IMR-90 (cell line): ENCODE measurements at regions not wholly inside any gene's neighbourhood (a gene's known extent, or its start where the extent isn't known, plus 50 kb on each side); places are given as distances from the start of the nearest gene placed in this dataset.

ENCODE experiments used
- ATAC-seq: fragments of 200-7000 bp; cut with Tn5 transposase; 2 replicates; pipeline ENCODE4 v1.9.1; 2020; ENCODE audit warnings: low read depth, mild to moderate bottlenecking, moderate library complexity
- BruUV-seq: library from RNA; stranded (reverse); fragments of 400-500 nt; replicated peaks from 2 replicates; lab custom pipeline; 2021; lab: Mats Ljungman, UMichigan
- CTCF ChIA-PET: fragments of 300-600 bp; formaldehyde crosslinking; extraction: SDS; loops from one replicate; lab custom pipeline; 2021; ENCODE audit warnings: antibody characterized with exemption; lab: Yijun Ruan, JAX
- POLR2A ChIA-PET: fragments of 300-600 bp; sonication (Branson Sonifier 250); formaldehyde crosslinking; loops from one replicate; lab custom pipeline; 2022; ENCODE audit warnings: antibody characterized with exemption; ENCODE audit not compliant: unreplicated experiment; lab: Charles Lee
- DNase-seq: peaks from one replicate; pipeline ENCODE4 v3.0.0; 2013
- H2AFZ ChIP-seq: replicated peaks from 2 replicates; pipeline ENCODE3; 2013; ENCODE audit warnings: low read length, mild to moderate bottlenecking; ENCODE audit not compliant: poor library complexity
- H2AK5ac ChIP-seq: 2 replicates; pipeline ENCODE4 v1.6.1; 2013; ENCODE audit warnings: low read depth, low read length, inconsistent platforms
- H2AK9ac ChIP-seq: replicated peaks from 2 replicates; pipeline ENCODE3; 2013; ENCODE audit warnings: mild to moderate bottlenecking, low read depth, low read length, moderate library complexity; ENCODE audit not compliant: poor library complexity
- H2BK120ac ChIP-seq: 2 replicates; pipeline ENCODE4 v1.6.1; 2013; ENCODE audit warnings: low read depth, low read length, inconsistent platforms
- H2BK15ac ChIP-seq: 3 replicates; pipeline ENCODE4 v1.6.1; 2013; ENCODE audit warnings: low read depth, low read length, inconsistent platforms
- H2BK20ac ChIP-seq: 2 replicates; pipeline ENCODE4 v1.6.1; 2013; ENCODE audit warnings: low read depth, mild to moderate bottlenecking, inconsistent platforms, low read length, moderate library complexity
- H2BK5ac ChIP-seq: 2 replicates; pipeline ENCODE4 v1.6.1; 2013; ENCODE audit warnings: mild to moderate bottlenecking, low read depth, low read length, inconsistent platforms; ENCODE audit not compliant: poor library complexity, severe bottlenecking
- H3K14ac ChIP-seq: replicated peaks from 2 replicates; pipeline ENCODE4 v1.6.1; 2013; ENCODE audit warnings: low read depth, low read length, inconsistent platforms
- H3K18ac ChIP-seq: 2 replicates; pipeline ENCODE4 v1.6.1; 2013; ENCODE audit warnings: low read depth, low read length, control low read depth
- H3K23ac ChIP-seq: 2 replicates; pipeline ENCODE4 v1.6.1; 2013; ENCODE audit warnings: low read depth, low read length, inconsistent platforms
- H3K27ac ChIP-seq: 2 replicates; pipeline ENCODE4 v1.5.1; 2013; ENCODE audit warnings: mild to moderate bottlenecking, control low read depth, low read length; ENCODE audit not compliant: insufficient read depth
- H3K27me3 ChIP-seq: 2 replicates; pipeline ENCODE4 v1.6.1; 2013; ENCODE audit warnings: low read length; ENCODE audit not compliant: control insufficient read depth, insufficient read depth
- H3K36me3 ChIP-seq: 2 replicates; pipeline ENCODE4 v1.6.1; 2013; ENCODE audit warnings: low read length, mixed read lengths; ENCODE audit not compliant: control insufficient read depth, insufficient read depth
- H3K4ac ChIP-seq: 2 replicates; pipeline ENCODE4 v1.6.1; 2013; ENCODE audit warnings: low read depth, low read length, inconsistent platforms
- H3K4me1 ChIP-seq: 2 replicates; pipeline ENCODE4 v1.6.1; 2013; ENCODE audit warnings: low read length, mixed read lengths; ENCODE audit not compliant: control insufficient read depth, insufficient read depth
- H3K4me2 ChIP-seq: 2 replicates; pipeline ENCODE4 v1.6.1; 2013; ENCODE audit warnings: low read depth, mild to moderate bottlenecking, control low read depth, low read length, moderate library complexity
- H3K4me3 ChIP-seq: 2 replicates; pipeline ENCODE4 v1.5.1; 2013; ENCODE audit warnings: low read depth, mild to moderate bottlenecking, control low read depth, low read length, moderate library complexity; ENCODE audit not compliant: insufficient read depth
- H3K56ac ChIP-seq: 2 replicates; pipeline ENCODE4 v1.6.1; 2013; ENCODE audit warnings: low read length, inconsistent platforms; ENCODE audit not compliant: insufficient read depth; ENCODE audit errors: extremely low read depth
- H3K79me1 ChIP-seq, 2 experiments: 2 replicates each; pipeline ENCODE4 v1.6.1; 2013; ENCODE audit warnings: low read length in 2 of 2, inconsistent platforms in 1 of 2, low read depth in 1 of 2
- H3K9ac ChIP-seq: 2 replicates; pipeline ENCODE4 v1.6.1; 2013; ENCODE audit warnings: low read depth, low read length, control low read depth
- H3K9me1 ChIP-seq: 2 replicates; pipeline ENCODE4 v1.6.1; 2013; ENCODE audit warnings: low read length, inconsistent platforms; ENCODE audit not compliant: insufficient read depth
- H3K9me3 ChIP-seq: 2 replicates; pipeline ENCODE4 v1.6.1; 2013; ENCODE audit warnings: low read length; ENCODE audit not compliant: control insufficient read depth, insufficient read depth
- H4K20me1 ChIP-seq: 2 replicates; pipeline ENCODE4 v1.6.1; 2013; ENCODE audit warnings: low read length, inconsistent platforms; ENCODE audit not compliant: insufficient read depth
- H4K5ac ChIP-seq: 2 replicates; pipeline ENCODE4 v1.6.1; 2013; ENCODE audit warnings: mild to moderate bottlenecking, low read depth, low read length, control low read depth
- H4K8ac ChIP-seq, 2 experiments: 2 replicates each; pipeline ENCODE4 v1.6.1; 2013; ENCODE audit warnings: low read depth in 2 of 2, low read length in 2 of 2, control low read depth in 1 of 2, inconsistent platforms in 1 of 2
- H4K91ac ChIP-seq: 2 replicates; pipeline ENCODE4 v1.6.1; 2013; ENCODE audit warnings: low read depth, low read length, inconsistent platforms; ENCODE audit not compliant: insufficient read depth
- BHLHE40 ChIP-seq: fragments of 150-350 bp; IDR thresholded peaks from 2 replicates; pipeline ENCODE4 v1.6.1; 2016; ENCODE audit warnings: mild to moderate bottlenecking, low read depth, low read length
- CEBPB ChIP-seq: IDR thresholded peaks from 2 replicates; pipeline ENCODE4 v1.6.1; 2012; ENCODE audit warnings: low read depth, low read length, improper control_type of control experiment
- CTCF ChIP-seq: conservative IDR thresholded peaks from 2 replicates; pipeline ENCODE4 v1.5.1; 2012; ENCODE audit warnings: mild to moderate bottlenecking, low read depth, low read length, improper control_type of control experiment
- MAFK ChIP-seq: IDR thresholded peaks from 2 replicates; pipeline ENCODE4 v1.6.1; 2012; ENCODE audit warnings: low read depth, low read length, improper control_type of control experiment
- MAZ ChIP-seq: IDR thresholded peaks from 2 replicates; pipeline ENCODE4 v1.6.1; 2012; ENCODE audit warnings: low read depth, mild to moderate bottlenecking, low read length, improper control_type of control experiment, moderate library complexity, borderline replicate concordance
- MXI1 ChIP-seq: IDR thresholded peaks from 2 replicates; pipeline ENCODE4 v1.6.1; 2012; ENCODE audit warnings: low read depth, mild to moderate bottlenecking, low read length, moderate library complexity, borderline replicate concordance
- RCOR1 ChIP-seq: IDR thresholded peaks from 2 replicates; pipeline ENCODE4 v1.6.1; 2012; ENCODE audit warnings: mild to moderate bottlenecking, low read length, improper control_type of control experiment; ENCODE audit not compliant: insufficient replicate concordance
- SMC3 ChIP-seq: fragments of 150-350 bp; IDR thresholded peaks from 2 replicates; pipeline ENCODE4 v1.6.1; 2016; ENCODE audit warnings: low read depth, mild to moderate bottlenecking, antibody characterized with exemption, low read length, moderate library complexity
- USF2 ChIP-seq: fragments of 150-350 bp; IDR thresholded peaks from 2 replicates; pipeline ENCODE4 v1.6.1; 2017; ENCODE audit warnings: mild to moderate bottlenecking, antibody characterized with exemption, low read length, low read depth
- WGBS, 2 experiments: methylation state at CpG; one replicate each; pipeline versions ENCODE4 v1.1.5 to v1.1.7; 2013; ENCODE audit warnings: missing lambda C conversion rate in 2 of 2; ENCODE audit not compliant: insufficient read length in 1 of 2; ENCODE audit errors: extremely low coverage in 2 of 2; 5-methylcytosine and 5-hydroxymethylcytosine counted together
- dilution Hi-C: fragments of 300-500 bp; cut with HindIII; formaldehyde crosslinking; loops from one replicate; pipeline ENCODE4 v1.14.3; 2018; ENCODE audit warnings: low sequenced_read_pairs; ENCODE audit not compliant: unreplicated experiment
- in situ Hi-C: fragments of 300-500 bp; cut with MboI; formaldehyde crosslinking; loops from 3 replicates; pipeline ENCODE4 v1.14.3; 2019; ENCODE audit warnings: low sequenced_read_pairs, inconsistent platforms, mixed read lengths
- intact Hi-C: fragments of 100-400 bp; cut with micrococcal nuclease; formaldehyde crosslinking; loops from 2 replicates; pipeline ENCODE4 v1.10.0; 2022

- Histone ChIP-seq H2BK5ac (no peak overlapping the region), H3K4ac (no peak overlapping the region), H2AK9ac (no peak overlapping the region), H3K9me1 (no peaks in the 10 kb centered on the region), H2BK20ac (no peak overlapping the region), H4K8ac (no peak overlapping the region), H3K4me1 (no peaks in the 10 kb centered on the region), H2BK120ac (no peak overlapping the region), H3K18ac (no peak overlapping the region), H4K20me1 (no peaks in the 10 kb centered on the region), H3K9ac (no peak overlapping the region), H3K27me3 (no peaks in the 10 kb centered on the region; the same call in 1 of the 2 replicates), H3K4me2 (no peak overlapping the region), H3K9me3 (no peaks in the 10 kb centered on the region), H3K27ac (no peak overlapping the region), H3K23ac (no peak overlapping the region), H3K79me1 (no peaks in the 10 kb centered on the region), H4K5ac (no peak overlapping the region), H3K4me3 (no peak overlapping the region), H2BK15ac (no peak overlapping the region), H3K36me3 (no peaks in the 10 kb centered on the region), H3K14ac (no peak overlapping the region), H3K56ac (no peak overlapping the region), H4K91ac (no peak overlapping the region), H2AFZ (no peak overlapping the region), H2AK5ac (no peak overlapping the region)
- 93% methylated on average over 2 of the region's 4 CpGs; no CpG with 5 or more reads in 1 of the 2 experiments for WGBS, 2 experiments
- TF ChIP-seq MAFK = peak; percentile 70
- no peak for TF ChIP-seq USF2
- TF ChIP-seq RCOR1 = no peak
- no peak for TF ChIP-seq MXI1
- TF ChIP-seq CEBPB = no peak
- no peak for TF ChIP-seq MAZ
- TF ChIP-seq CTCF = no peak
- TF ChIP-seq BHLHE40 = no peak
- no peak for TF ChIP-seq SMC3
- intact Hi-C loops (no loop called here), dilution Hi-C loops (no loop called here), in situ Hi-C loops (no loop called here)
- ChIA-PET CTCF (no interaction called here), POLR2A (no interaction called here)
- no peak for ATAC-seq
- DNase-seq = no peak
- BruUV-seq = no TSS peak
Observed at GRCh38 chr2:204306667-204307066, 238.6 kb upstream of the PARD3B start.
